ENCODE measurements at regions not wholly inside any gene's neighbourhood (a gene's known extent, or its start where the extent isn't known, plus 50 kb on each side); places are given as distances from the start of the nearest gene placed in this dataset.
"Not testable (repeated sequence)": the region's sequence is repeated elsewhere in the genome, so short reads cannot be mapped to it uniquely, and the experiment has no call there.

DNA sequence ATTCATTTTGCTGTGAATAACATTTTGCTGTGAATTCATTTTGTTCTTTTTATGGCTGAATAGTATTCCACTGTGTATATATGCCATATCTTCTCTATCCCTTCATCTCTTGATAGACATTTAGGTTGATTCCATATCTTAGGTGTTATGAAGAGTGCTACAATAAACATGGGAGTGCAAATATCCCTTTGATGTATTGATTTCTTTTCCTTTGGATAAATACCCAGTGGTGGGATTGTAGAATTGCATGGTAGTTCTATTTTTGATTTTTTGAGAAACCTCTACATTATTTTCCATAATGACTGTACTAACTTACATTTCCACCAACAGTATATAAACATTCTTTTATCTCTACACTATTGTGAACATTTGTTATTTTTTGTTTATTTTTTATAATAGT lies 555.9 kb downstream of the PDHA2 start:
- no peak for DNase-seq (ENCODE audit: low read depth)
- no peak overlapping the region for H3K4me3 ChIP-seq (ENCODE audit: low read depth, low read length)
- TF ChIP-seq, protein P1, sequence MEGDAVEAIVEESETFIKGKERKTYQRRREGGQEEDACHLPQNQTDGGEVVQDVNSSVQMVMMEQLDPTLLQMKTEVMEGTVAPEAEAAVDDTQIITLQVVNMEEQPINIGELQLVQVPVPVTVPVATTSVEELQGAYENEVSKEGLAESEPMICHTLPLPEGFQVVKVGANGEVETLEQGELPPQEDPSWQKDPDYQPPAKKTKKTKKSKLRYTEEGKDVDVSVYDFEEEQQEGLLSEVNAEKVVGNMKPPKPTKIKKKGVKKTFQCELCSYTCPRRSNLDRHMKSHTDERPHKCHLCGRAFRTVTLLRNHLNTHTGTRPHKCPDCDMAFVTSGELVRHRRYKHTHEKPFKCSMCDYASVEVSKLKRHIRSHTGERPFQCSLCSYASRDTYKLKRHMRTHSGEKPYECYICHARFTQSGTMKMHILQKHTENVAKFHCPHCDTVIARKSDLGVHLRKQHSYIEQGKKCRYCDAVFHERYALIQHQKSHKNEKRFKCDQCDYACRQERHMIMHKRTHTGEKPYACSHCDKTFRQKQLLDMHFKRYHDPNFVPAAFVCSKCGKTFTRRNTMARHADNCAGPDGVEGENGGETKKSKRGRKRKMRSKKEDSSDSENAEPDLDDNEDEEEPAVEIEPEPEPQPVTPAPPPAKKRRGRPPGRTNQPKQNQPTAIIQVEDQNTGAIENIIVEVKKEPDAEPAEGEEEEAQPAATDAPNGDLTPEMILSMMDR (conservative IDR thresholded peaks at IDR 0.05; ENCODE audit: low read depth, low read length): no peak

DNA sequence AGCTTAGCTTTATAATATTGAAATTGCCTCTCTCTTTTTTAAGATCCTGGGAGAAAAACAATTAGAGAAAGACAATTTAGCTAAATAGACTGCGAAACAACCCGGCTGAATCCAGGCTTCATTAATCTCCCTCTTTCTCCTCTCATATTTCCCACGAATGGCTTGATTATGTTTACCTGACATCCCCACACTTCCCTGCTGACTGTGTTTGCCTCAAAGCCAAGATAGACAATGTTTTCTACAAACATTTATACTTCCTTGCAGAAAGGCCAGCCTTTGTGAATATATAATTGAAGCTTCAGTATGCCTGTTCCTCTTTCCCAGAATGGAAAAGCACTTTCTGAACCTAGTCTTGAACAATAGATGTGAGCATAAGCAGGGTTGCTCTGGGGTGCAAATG lies 566.8 kb downstream of the PDHA2 start:
- no peak for DNase-seq (ENCODE audit: low read depth)
- no peak overlapping the region for H3K4me3 ChIP-seq (ENCODE audit: low read depth, low read length)
- TF ChIP-seq, protein P1 (conservative IDR thresholded peaks at IDR 0.05; ENCODE audit: low read depth, low read length): no peak

DNA sequence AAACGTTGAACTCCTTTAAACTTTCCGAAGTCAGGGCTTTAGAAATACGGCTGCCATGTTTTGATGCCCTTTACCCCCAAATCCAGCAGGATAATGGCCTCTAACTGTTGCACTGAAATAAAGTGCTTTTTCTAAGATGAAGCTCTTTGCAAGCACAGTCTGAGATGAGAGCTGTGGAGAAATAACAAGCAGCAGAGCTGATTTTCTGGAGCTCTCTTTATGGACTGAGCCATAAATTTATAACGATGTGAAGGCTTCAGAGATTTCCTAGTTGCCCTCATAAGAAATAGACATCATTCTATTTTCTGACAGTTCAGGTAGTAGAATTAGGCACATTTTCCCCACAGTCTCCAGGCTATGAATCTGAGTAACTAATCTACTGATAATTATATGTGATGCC lies 567.3 kb downstream of the PDHA2 start:
- no peak overlapping the region for H3K4me3 ChIP-seq (ENCODE audit: low read depth, low read length)
- no peak for DNase-seq (ENCODE audit: low read depth)
- TF ChIP-seq, protein P1 (conservative IDR thresholded peaks at IDR 0.05; ENCODE audit: low read depth, low read length): no peak

DNA sequence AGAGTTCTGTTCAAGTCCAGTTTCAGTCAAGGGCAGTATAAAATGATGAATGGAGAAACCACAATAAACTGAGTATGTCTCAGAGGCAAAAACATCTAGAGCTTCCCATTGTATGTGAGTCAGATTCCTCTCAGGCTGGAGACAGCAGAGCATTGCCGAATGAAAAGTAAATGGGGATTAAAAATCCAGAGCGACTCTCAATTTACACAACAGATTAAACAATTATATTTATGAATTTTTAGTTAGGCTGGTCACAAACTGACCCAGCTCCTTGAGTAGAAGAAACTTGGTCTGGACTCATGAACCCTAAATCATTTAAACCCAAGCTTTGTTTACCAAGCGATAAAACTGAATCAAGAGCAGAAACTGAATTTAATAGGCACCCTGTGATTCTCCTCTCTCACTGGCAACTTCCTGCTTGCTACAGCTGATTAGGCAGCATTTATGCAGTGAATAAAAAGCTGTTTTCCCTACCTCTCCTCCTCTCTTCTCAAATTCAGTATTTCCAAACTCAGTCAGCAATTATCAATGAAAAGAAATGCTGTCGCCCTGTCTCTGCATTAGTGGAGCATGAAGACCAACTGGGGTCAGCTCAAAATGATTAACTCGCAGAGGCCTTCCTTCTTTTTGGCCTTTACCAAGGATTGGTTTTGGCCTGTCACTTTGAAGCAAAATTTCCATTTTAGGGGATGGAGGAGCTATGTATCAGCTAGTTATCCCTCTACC lies 568.0 kb downstream of the PDHA2 start:
- TF ChIP-seq, protein P1 (conservative IDR thresholded peaks at IDR 0.05; ENCODE audit: low read depth, low read length): no peak
- H3K4me3 ChIP-seq (ENCODE audit: low read depth, low read length): no peak overlapping the region
- peak; percentile 36 for DNase-seq (ENCODE audit: low read depth)

DNA sequence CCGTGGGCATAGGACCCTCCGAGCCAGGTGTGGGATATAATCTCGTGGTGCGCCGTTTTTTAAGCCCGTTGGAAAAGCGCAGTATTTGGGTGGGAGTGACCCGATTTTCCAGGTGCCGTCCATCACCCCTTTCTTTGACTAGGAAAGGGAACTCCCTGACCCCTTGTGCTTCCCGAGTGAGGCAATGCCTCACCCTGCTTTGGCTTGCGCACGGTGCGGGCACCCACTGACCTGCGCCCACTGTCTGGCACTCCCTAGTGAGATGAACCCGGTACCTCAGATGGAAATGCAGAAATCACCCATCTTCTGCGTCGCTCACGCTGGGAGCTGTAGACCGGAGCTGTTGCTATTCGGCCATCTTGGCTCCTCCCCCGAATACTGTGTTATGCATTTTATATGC lies 575.0 kb downstream of the PDHA2 start:
- DNase-seq (ENCODE audit: low read depth); H3K4me3 ChIP-seq (ENCODE audit: low read depth, low read length): not testable (repeated sequence)

DNA sequence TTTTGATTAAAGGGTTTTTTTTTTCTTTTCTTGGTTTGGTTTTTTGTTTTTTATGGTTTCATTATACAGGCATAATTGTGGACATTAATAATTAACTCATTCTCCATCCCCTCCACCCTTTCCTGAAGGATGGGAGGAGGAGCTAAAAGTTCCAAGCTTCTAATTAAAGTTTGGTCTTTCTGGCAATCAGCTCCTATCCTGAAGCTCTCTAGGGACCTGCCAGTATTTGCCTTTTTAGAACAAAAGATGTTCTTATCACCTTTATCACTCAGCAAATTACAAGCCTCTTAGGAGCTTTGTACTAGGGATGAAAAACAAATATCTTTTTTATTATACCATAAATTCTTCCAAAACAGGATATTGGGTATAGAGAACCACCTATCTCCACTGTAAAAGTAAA lies 589.8 kb downstream of the PDHA2 start:
- TF ChIP-seq, protein P1 (conservative IDR thresholded peaks at IDR 0.05; ENCODE audit: low read depth, low read length): no peak
- no peak for DNase-seq (ENCODE audit: low read depth)
- H3K4me3 ChIP-seq (ENCODE audit: low read depth, low read length): no peak overlapping the region

DNA sequence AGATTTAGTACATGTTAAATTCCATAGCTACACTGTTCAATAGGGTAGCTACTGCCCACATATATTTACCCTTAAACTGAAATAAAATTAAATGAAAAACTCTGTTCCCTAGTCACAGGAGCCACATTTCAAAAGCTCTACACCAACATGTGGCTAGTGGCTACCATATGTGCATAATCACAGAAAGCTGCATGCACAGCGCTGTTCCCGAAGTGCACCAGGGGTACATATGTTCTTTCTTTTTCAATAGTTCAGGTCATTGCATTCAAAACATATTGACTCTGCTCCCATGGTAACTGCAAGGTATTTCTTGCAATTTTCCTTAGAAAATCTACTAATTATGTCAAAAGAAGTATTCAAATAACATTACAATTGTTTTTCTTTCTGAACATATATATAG lies 591.2 kb downstream of the PDHA2 start:
- TF ChIP-seq, protein P1 (conservative IDR thresholded peaks at IDR 0.05; ENCODE audit: low read depth, low read length): no peak
- no peak overlapping the region for H3K4me3 ChIP-seq (ENCODE audit: low read depth, low read length)
- no peak for DNase-seq (ENCODE audit: low read depth)
